H1 (cell line): ENCODE measurements at regions not wholly inside any gene's neighbourhood (a gene's known extent, or its start where the extent isn't known, plus 50 kb on each side); places are given as distances from the start of the nearest gene placed in this dataset.

ENCODE experiments used
- CTBP2 ChIP-seq: IDR thresholded peaks from 2 replicates; pipeline ENCODE4 v1.7.0; 2011; ENCODE audit warnings: borderline replicate concordance, mild to moderate bottlenecking, moderate library complexity, mixed read lengths, low read length; ENCODE audit not compliant: insufficient read depth, insufficient read length
- CTCF ChIP-seq, 3 experiments: IDR thresholded peaks; 1 replicate in 2 of 3; 2 replicates in 1 of 3; pipeline versions ENCODE4 v1.5.1 to v1.6.1; 2011; ENCODE audit warnings: low read length in 3 of 3, mild to moderate bottlenecking in 3 of 3, inconsistent platforms in 2 of 3, low read depth in 1 of 3, moderate library complexity in 1 of 3; ENCODE audit not compliant: insufficient read depth in 1 of 3; ENCODE audit errors: control extremely low read depth in 1 of 3
- JUND ChIP-seq: IDR thresholded peaks from 2 replicates; pipeline ENCODE4 v1.6.1; 2011; ENCODE audit warnings: mild to moderate bottlenecking, improper control_type of control experiment, low read length
- KDM4A ChIP-seq: IDR thresholded peaks from one replicate; pipeline ENCODE4 v1.7.1; 2012; ENCODE audit warnings: low read depth, mild to moderate bottlenecking, moderate library complexity, low read length, inconsistent platforms; ENCODE audit not compliant: severe bottlenecking

GRCh38 chr2:143909577-143910353 lies 610.2 kb downstream of the ZEB2 start (continued):
- TF ChIP-seq CTBP2 = no peak
- no peak for TF ChIP-seq JUND
- TF ChIP-seq KDM4A = no peak
- no peak for TF ChIP-seq CTCF (IDR thresholded peaks at IDR 0.05; ENCODE audit: control extremely low read depth in 1 of 3, insufficient read depth in 1 of 3, low read depth in 1 of 3, low read length in 3 of 3)
